ENCODE measurements at regions not wholly inside any gene's neighbourhood (a gene's known extent, or its start where the extent isn't known, plus 50 kb on each side); places are given as distances from the start of the nearest gene placed in this dataset.

- ChIA-PET POLR2A (ENCODE audit: unreplicated experiment) (no interaction called here), CTCF (no interaction called here)
- Histone ChIP-seq H3F3A (ENCODE audit: insufficient read depth, low read depth) (no peaks in the 10 kb centered on the region), H3K9me2 (ENCODE audit: insufficient read depth) (no peaks in the 10 kb centered on the region), H3K36me3 (ENCODE audit: low read depth) (no peaks in the 10 kb centered on the region), H3K9me3 (ENCODE audit: insufficient read depth, low read depth) (no peaks in the 10 kb centered on the region), H3K4me1 (replicated peaks; ENCODE audit: insufficient read depth) (no peaks in the 10 kb centered on the region), H3K4me2 (no peak overlapping the region), H3K27ac (no peak overlapping the region), H4K20me1 (ENCODE audit: insufficient read depth) (no peaks in the 10 kb centered on the region), H3K27me3 (ENCODE audit: insufficient read depth, low read depth) (no peaks in the 10 kb centered on the region), H2AFZ (no peak overlapping the region), H3K4me3 (no peak overlapping the region), H3K79me2 (ENCODE audit: low read depth) (no peaks in the 10 kb centered on the region)
- BruUV-seq (replicated peaks), result no TSS peak
- TF ChIP-seq EZH2 (IDR thresholded peaks at IDR 0.05; ENCODE audit: low read depth) (no peak), CTCF (conservative IDR thresholded peaks at IDR 0.05) (no peak)
- intact Hi-C loops (cut with micrococcal nuclease; ENCODE audit: unreplicated experiment), result loop anchor here (10.0 kb wide), 1 partner anchor 94 kb away; no protein-coding TSS in a partner anchor
- no peak for DNase-seq
These were observed 71.3 kb downstream of the PTPRS start for GRCh38 chr19:5269279-5269678.

GRCh38 chr19:5268801-5269200, 71.8 kb downstream of the PTPRS start:
- Histone ChIP-seq H3K4me2 (no peak overlapping the region), H3K9me2 (ENCODE audit: insufficient read depth) (no peaks in the 10 kb centered on the region), H3K4me1 (replicated peaks; ENCODE audit: insufficient read depth) (no peaks in the 10 kb centered on the region), H3F3A (ENCODE audit: insufficient read depth, low read depth) (no peaks in the 10 kb centered on the region), H3K4me3 (no peak overlapping the region), H4K20me1 (ENCODE audit: insufficient read depth) (no peaks in the 10 kb centered on the region), H3K36me3 (ENCODE audit: low read depth) (no peaks in the 10 kb centered on the region), H3K9me3 (ENCODE audit: insufficient read depth, low read depth) (no peaks in the 10 kb centered on the region), H3K27ac (no peak overlapping the region), H2AFZ (no peak overlapping the region), H3K79me2 (ENCODE audit: low read depth) (no peaks in the 10 kb centered on the region), H3K27me3 (ENCODE audit: insufficient read depth, low read depth) (no peaks in the 10 kb centered on the region)
- no peak for TF ChIP-seq CTCF (conservative IDR thresholded peaks at IDR 0.05)
- TF ChIP-seq EZH2 (IDR thresholded peaks at IDR 0.05; ENCODE audit: low read depth), result no peak
- CTCF ChIA-PET, result no interaction called here
- DNase-seq, result no peak
- intact Hi-C loops (cut with micrococcal nuclease; ENCODE audit: unreplicated experiment), result loop anchor here (10.0 kb wide), 1 partner anchor 94 kb away; no protein-coding TSS in a partner anchor
- no TSS peak for BruUV-seq (replicated peaks)
- POLR2A ChIA-PET (ENCODE audit: unreplicated experiment), result no interaction called here

DNA sequence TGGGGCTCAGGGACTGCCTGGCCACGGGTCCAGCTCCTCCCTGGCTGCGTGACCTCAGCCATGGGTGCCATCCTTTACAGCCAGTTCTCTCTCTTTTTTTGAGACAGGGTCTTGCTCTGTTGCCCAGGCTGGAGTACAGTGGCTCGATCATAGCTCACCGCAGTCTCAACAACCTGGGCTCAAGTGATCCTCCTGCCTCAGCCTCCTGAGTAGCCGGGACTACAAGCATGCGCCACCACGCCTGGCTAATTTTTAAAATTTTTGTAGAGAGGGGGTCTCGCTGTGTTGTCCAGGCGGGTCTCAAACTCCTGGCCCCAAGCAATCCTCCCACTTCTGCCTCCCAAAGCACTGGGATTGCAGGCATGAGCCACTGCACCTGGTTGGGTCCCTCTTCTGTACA, 75.4 kb downstream of the PTPRS start:
- ChIA-PET CTCF (no interaction called here), POLR2A (ENCODE audit: unreplicated experiment) (no interaction called here)
- no peaks in the 10 kb centered on the region for H3K9me3 ChIP-seq (ENCODE audit: insufficient read depth, low read depth)
- no peak overlapping the region for H3K4me2 ChIP-seq
- H4K20me1 ChIP-seq (ENCODE audit: insufficient read depth), result no peaks in the 10 kb centered on the region
- intact Hi-C loops (cut with micrococcal nuclease; ENCODE audit: unreplicated experiment), result loop anchor here (10.0 kb wide), 1 partner anchor 90 kb away; no protein-coding TSS in a partner anchor
- H3F3A ChIP-seq (ENCODE audit: insufficient read depth, low read depth), result no peaks in the 10 kb centered on the region; the same call in 1 of the 2 replicates
- H3K79me2 ChIP-seq (ENCODE audit: low read depth), result no peaks in the 10 kb centered on the region
- no peak for DNase-seq
- no peaks in the 10 kb centered on the region for H3K36me3 ChIP-seq (ENCODE audit: low read depth)
- no peaks in the 10 kb centered on the region for H3K27me3 ChIP-seq (ENCODE audit: insufficient read depth, low read depth)
- H3K27ac ChIP-seq, result no peak overlapping the region
- no TSS peak for BruUV-seq (replicated peaks)
- TF ChIP-seq CTCF (conservative IDR thresholded peaks at IDR 0.05) (no peak), EZH2 (IDR thresholded peaks at IDR 0.05; ENCODE audit: low read depth) (no peak)
- peaks cover 18% of the 10 kb centered on the region for H3K4me1 ChIP-seq (replicated peaks; ENCODE audit: insufficient read depth)
- no peaks in the 10 kb centered on the region for H3K9me2 ChIP-seq (ENCODE audit: insufficient read depth)
- H3K4me3 ChIP-seq, result no peak overlapping the region
- no peak overlapping the region for H2AFZ ChIP-seq

Measured in PC-9 (cell line).